Hepatocyte (in vitro differentiated cells): ENCODE measurements at regions not wholly inside any gene's neighbourhood (a gene's known extent, or its start where the extent isn't known, plus 50 kb on each side); places are given as distances from the start of the nearest gene placed in this dataset.

Source experiments
- EZH2 ChIP-seq: fragments of 200-600 bp; sonication (generic); IDR thresholded peaks from 2 replicates; pipeline ENCODE4 v1.6.1; 2016; ENCODE audit warnings: antibody characterized with exemption, mild to moderate bottlenecking, borderline replicate concordance
- EZH2phosphoT487 ChIP-seq: fragments of 200-600 bp; sonication (generic); IDR thresholded peaks from one replicate; pipeline ENCODE4 v1.6.1; 2018; ENCODE audit warnings: antibody characterized with exemption, mild to moderate bottlenecking, low read depth, moderate library complexity; ENCODE audit not compliant: unreplicated experiment, severe bottlenecking
- TF ChIP-seq, protein P1 (sequence below): fragments of 200-600 bp; sonication (generic); IDR thresholded peaks from 2 replicates; pipeline ENCODE4 v1.5.1; 2016; ENCODE audit warnings: antibody characterized with exemption, mild to moderate bottlenecking; ENCODE audit not compliant: poor library complexity

DNA sequence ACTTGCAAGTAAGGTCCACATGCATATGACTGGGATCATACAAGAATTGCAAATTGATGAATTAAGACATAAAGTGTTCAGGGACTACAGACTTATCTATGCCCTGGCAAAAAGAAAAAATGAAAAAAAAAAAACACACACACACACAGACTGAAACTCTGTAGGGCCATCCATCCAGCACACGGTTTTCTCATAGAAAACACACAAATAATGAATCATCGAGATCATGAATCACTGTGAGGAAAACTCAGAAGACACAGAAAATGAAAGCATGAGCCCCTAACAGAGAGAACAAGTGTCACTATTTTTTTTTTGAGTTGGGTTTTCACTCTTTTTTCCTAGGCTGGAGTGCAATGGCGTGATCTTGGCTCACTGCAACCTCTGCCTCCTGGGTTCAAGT is 185.2 kb downstream of the IRX2 start:
- TF ChIP-seq, protein P1, sequence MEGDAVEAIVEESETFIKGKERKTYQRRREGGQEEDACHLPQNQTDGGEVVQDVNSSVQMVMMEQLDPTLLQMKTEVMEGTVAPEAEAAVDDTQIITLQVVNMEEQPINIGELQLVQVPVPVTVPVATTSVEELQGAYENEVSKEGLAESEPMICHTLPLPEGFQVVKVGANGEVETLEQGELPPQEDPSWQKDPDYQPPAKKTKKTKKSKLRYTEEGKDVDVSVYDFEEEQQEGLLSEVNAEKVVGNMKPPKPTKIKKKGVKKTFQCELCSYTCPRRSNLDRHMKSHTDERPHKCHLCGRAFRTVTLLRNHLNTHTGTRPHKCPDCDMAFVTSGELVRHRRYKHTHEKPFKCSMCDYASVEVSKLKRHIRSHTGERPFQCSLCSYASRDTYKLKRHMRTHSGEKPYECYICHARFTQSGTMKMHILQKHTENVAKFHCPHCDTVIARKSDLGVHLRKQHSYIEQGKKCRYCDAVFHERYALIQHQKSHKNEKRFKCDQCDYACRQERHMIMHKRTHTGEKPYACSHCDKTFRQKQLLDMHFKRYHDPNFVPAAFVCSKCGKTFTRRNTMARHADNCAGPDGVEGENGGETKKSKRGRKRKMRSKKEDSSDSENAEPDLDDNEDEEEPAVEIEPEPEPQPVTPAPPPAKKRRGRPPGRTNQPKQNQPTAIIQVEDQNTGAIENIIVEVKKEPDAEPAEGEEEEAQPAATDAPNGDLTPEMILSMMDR, result no peak
- TF ChIP-seq EZH2 (no peak), EZH2phosphoT487 (no peak)
